ENCODE measurements at regions not wholly inside any gene's neighbourhood (a gene's known extent, or its start where the extent isn't known, plus 50 kb on each side); places are given as distances from the start of the nearest gene placed in this dataset.
"Not testable (repeated sequence)": the region's sequence is repeated elsewhere in the genome, so short reads cannot be mapped to it uniquely, and the experiment has no call there.

GRCh38 chr20:17822540-17823408, 123.0 kb downstream of the BANF2 start:
- DNase-seq (ENCODE audit: low spot score) = no peak
- no peak overlapping the region for H3K27ac ChIP-seq

GRCh38 chr20:17822039-17822438, 122.3 kb downstream of the BANF2 start:
- no peak for DNase-seq (ENCODE audit: low spot score)
- no peaks in the 10 kb centered on the region for H3K27me3 ChIP-seq
- no peak overlapping the region for H3K4me3 ChIP-seq
- no peaks in the 10 kb centered on the region for H3K9me3 ChIP-seq
- H3K4me1 ChIP-seq = peaks cover 0 to 14% of the 10 kb centered on the region in 2 donors
- H3K27ac ChIP-seq = no peak overlapping the region
- H3K36me3 ChIP-seq = no peaks in the 10 kb centered on the region
- TF ChIP-seq CTCF (IDR thresholded peaks at IDR 0.05) = no peak

More at GRCh38 chr20:17822540-17823408, 123.0 kb downstream of the BANF2 start:
- H3K27me3 ChIP-seq = no peaks in the 10 kb centered on the region
- no peaks in the 10 kb centered on the region for H3K36me3 ChIP-seq
- no peaks in the 10 kb centered on the region for H3K9me3 ChIP-seq
- no peak overlapping the region for H3K4me3 ChIP-seq
- no peak for TF ChIP-seq CTCF (IDR thresholded peaks at IDR 0.05)
- peaks cover 0 to 14% of the 10 kb centered on the region in 2 donors for H3K4me1 ChIP-seq

GRCh38 chr20:17821606-17822005, 121.8 kb downstream of the BANF2 start:
- H3K4me1 ChIP-seq = peaks cover 0 to 14% of the 10 kb centered on the region in 2 donors
- H3K27ac ChIP-seq; H3K9me3 ChIP-seq; H3K36me3 ChIP-seq; H3K4me3 ChIP-seq; H3K27me3 ChIP-seq; DNase-seq (ENCODE audit: low spot score): not testable (repeated sequence)

- no peak for DNase-seq (ENCODE audit: low spot score)
- no peaks in the 10 kb centered on the region for H3K27me3 ChIP-seq
- H3K9me3 ChIP-seq = no peaks in the 10 kb centered on the region
- H3K4me1 ChIP-seq = peaks cover 0 to under 1% of the 10 kb centered on the region in 2 donors
- H3K36me3 ChIP-seq = no peaks in the 10 kb centered on the region
- H3K27ac ChIP-seq = no peak overlapping the region
- TF ChIP-seq CTCF (IDR thresholded peaks at IDR 0.05) = no peak
- H3K4me3 ChIP-seq = no peak overlapping the region
These were observed 119.8 kb downstream of the BANF2 start for GRCh38 chr20:17819395-17820093.

- Histone ChIP-seq H3K36me3 (no peaks in the 10 kb centered on the region), H3K4me1 (no peaks in the 10 kb centered on the region), H3K27ac (no peak overlapping the region), H3K4me3 (no peak overlapping the region), H3K9me3 (no peaks in the 10 kb centered on the region), H3K27me3 (no peaks in the 10 kb centered on the region)
- no peak for DNase-seq (ENCODE audit: low spot score)
- no peak for TF ChIP-seq CTCF (IDR thresholded peaks at IDR 0.05)
These were observed 118.4 kb downstream of the BANF2 start for GRCh38 chr20:17818187-17818586.

- Histone ChIP-seq H3K27me3 (no peaks in the 10 kb centered on the region), H3K4me3 (no peak overlapping the region), H3K9me3 (no peaks in the 10 kb centered on the region), H3K4me1 (no peaks in the 10 kb centered on the region), H3K27ac (no peak overlapping the region), H3K36me3 (no peaks in the 10 kb centered on the region)
- TF ChIP-seq CTCF (IDR thresholded peaks at IDR 0.05) = no peak
- no peak for DNase-seq (ENCODE audit: low spot score)
These were observed 117.2 kb downstream of the BANF2 start for GRCh38 chr20:17816804-17817587.

Data from right atrium auricular region (tissue), 2 donors.